Esophagus squamous epithelium (tissue), 5 donors: ENCODE measurements at regions not wholly inside any gene's neighbourhood (a gene's known extent, or its start where the extent isn't known, plus 50 kb on each side); places are given as distances from the start of the nearest gene placed in this dataset.
A peak's percentile ranks its signal among the peaks of the same experiment; 100 is the strongest.

ENCODE experiments used
- DNase-seq: peaks from one replicate; lab custom pipeline; 2025; lab: John Stamatoyannopoulos, UW
- H3K27ac ChIP-seq, 4 donors: fragments of 200-600 bp; sonication (generic); one replicate each; pipeline ENCODE4 v1.5.1; 2016 to 2019; ENCODE audit warnings: mild to moderate bottlenecking in 1 of 4
- H3K27me3 ChIP-seq, 4 donors: fragments of 200-600 bp; sonication (generic); 1 replicate in 3 of 4; 2 replicates in 1 of 4; pipeline versions ENCODE4 v1.5.1 to v1.6.0; 2017 to 2021; ENCODE audit warnings: antibody characterized with exemption in 1 of 4
- H3K36me3 ChIP-seq, 3 donors: fragments of 200-600 bp; sonication (generic); one replicate each; pipeline ENCODE4 v1.5.1; 2016 to 2019
- H3K4me1 ChIP-seq, 3 donors: fragments of 200-600 bp; sonication (generic); one replicate each; pipeline ENCODE4 v1.5.1; 2017 to 2019
- H3K4me3 ChIP-seq, 4 donors: fragments of 200-600 bp; sonication (generic); 1 replicate in 3 of 4; 2 replicates in 1 of 4; pipeline ENCODE4 v1.5.1; 2016 to 2019; ENCODE audit warnings: mild to moderate bottlenecking in 2 of 4, moderate library complexity in 1 of 4
- H3K9me3 ChIP-seq, 3 donors: fragments of 200-600 bp; sonication (generic); one replicate each; pipeline ENCODE4 v1.5.1; 2016 to 2019
- POLR2A ChIP-seq, 4 donors: fragments of 450-650 bp; IDR thresholded peaks; one replicate each; pipeline ENCODE4 v1.6.1; 2017; ENCODE audit warnings: antibody characterized with exemption in 4 of 4, mild to moderate bottlenecking in 4 of 4, moderate library complexity in 3 of 4
- WGBS, 2 donors: methylation state at CpG; one replicate each; pipeline ENCODE4 v1.1.5; 2018; 5-methylcytosine and 5-hydroxymethylcytosine counted together
- intact Hi-C: fragments of 100-400 bp; cut with DNase I; formaldehyde crosslinking; loops from one replicate; pipeline ENCODE4 v1.15.0; 2022
- TF ChIP-seq, protein P1 (sequence below), 6 experiments: fragments of 450-650 bp in 4 of 6; fragments of 200-600 bp in 2 of 6; sonication (generic) in 2 of 6; IDR thresholded peaks; one replicate each; pipeline ENCODE4 v1.5.1; 2016 to 2019; ENCODE audit warnings: antibody characterized with exemption in 6 of 6, mild to moderate bottlenecking in 4 of 6, moderate library complexity in 4 of 6
- donor health status: DM: yes; HTN: yes; CAD: no.

DNA sequence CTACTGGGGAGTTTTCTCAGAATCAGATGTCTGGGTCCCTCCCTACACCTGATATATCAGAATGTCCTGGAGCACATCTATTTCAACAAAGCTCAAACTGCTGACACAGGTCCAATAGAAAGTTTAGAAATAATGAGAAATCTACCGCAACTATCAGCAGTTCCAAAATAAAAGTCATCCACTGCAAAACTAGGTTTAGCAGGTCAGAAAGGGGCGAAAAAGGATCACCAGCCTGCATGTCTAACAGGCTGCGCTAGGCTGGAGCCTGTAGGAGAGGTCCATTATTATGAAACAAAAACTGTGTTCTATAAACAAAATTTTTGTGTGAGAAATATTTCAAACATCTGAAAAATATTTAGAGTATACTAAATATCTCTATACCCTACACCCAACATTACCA, 84.1 kb upstream of the RNF38 start:
- TF ChIP-seq POLR2A (IDR thresholded peaks at IDR 0.05): no peak
- TF ChIP-seq, protein P1, sequence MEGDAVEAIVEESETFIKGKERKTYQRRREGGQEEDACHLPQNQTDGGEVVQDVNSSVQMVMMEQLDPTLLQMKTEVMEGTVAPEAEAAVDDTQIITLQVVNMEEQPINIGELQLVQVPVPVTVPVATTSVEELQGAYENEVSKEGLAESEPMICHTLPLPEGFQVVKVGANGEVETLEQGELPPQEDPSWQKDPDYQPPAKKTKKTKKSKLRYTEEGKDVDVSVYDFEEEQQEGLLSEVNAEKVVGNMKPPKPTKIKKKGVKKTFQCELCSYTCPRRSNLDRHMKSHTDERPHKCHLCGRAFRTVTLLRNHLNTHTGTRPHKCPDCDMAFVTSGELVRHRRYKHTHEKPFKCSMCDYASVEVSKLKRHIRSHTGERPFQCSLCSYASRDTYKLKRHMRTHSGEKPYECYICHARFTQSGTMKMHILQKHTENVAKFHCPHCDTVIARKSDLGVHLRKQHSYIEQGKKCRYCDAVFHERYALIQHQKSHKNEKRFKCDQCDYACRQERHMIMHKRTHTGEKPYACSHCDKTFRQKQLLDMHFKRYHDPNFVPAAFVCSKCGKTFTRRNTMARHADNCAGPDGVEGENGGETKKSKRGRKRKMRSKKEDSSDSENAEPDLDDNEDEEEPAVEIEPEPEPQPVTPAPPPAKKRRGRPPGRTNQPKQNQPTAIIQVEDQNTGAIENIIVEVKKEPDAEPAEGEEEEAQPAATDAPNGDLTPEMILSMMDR (IDR thresholded peaks at IDR 0.05): no peak
- H3K9me3 ChIP-seq: no peaks in the 10 kb centered on the region
- H3K4me3 ChIP-seq: no peak overlapping the region
- no peaks in the 10 kb centered on the region for H3K27me3 ChIP-seq
- H3K4me1 ChIP-seq: peaks cover 13 to 58% (median 15%) of the 10 kb centered on the region in 3 donors
- intact Hi-C loops: no loop called here
- WGBS, 2 donors: 91 to 95% methylated on average over 3 of the region's 3 CpGs
- no peak for DNase-seq
- peaks cover 0 to 8% (median 0%) of the 10 kb centered on the region in 3 donors for H3K36me3 ChIP-seq
- H3K27ac ChIP-seq: no peak overlapping the region

GRCh38 chr9:36479101-36479500, 79.0 kb upstream of the RNF38 start:
- Histone ChIP-seq H3K9me3 (no peaks in the 10 kb centered on the region), H3K27me3 (no peaks in the 10 kb centered on the region), H3K4me1 (peaks cover 0 to 21% (median 0%) of the 10 kb centered on the region in 3 donors), H3K4me3 (no peak overlapping the region), H3K27ac (no peak overlapping the region), H3K36me3 (peaks cover 0 to 8% (median 0%) of the 10 kb centered on the region in 3 donors)
- WGBS, 2 donors: 54 to 75% methylated on average over 4 of the region's 4 CpGs
- TF ChIP-seq, protein P1 (IDR thresholded peaks at IDR 0.05): no peak
- TF ChIP-seq POLR2A (IDR thresholded peaks at IDR 0.05): no peak
- intact Hi-C loops: no loop called here
- DNase-seq: no peak

DNA sequence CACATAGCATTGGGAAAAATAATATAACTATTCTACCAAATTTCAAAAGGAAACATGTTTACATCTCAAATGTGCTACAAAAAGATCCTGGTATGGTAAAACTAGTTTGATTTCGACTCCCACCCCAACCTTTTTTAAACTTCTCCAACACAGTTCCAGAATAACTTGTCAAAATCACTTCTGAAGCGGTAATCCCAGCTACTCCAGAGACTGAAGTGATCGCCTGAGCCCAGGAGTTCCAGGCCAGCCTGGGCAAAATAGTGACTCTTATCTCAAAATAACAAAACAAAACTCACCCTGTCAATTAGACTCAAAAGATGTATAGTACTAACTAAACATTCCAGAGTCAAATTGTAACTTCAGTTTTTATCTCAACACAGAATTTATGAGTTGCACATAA, 71.3 kb upstream of the RNF38 start:
- Histone ChIP-seq H3K36me3 (no peaks in the 10 kb centered on the region), H3K4me1 (peaks cover 7 to 25% (median 17%) of the 10 kb centered on the region in 3 donors), H3K9me3 (no peaks in the 10 kb centered on the region), H3K27ac (peak overlapping the region; percentile 68 to 84 (median 80)), H3K27me3 (no peaks in the 10 kb centered on the region), H3K4me3 (peak overlapping the region in 3 of 4 donors; percentile 30 to 59 (median 34))
- no peak for DNase-seq
- TF ChIP-seq, protein P1 (IDR thresholded peaks at IDR 0.05): no peak
- no peak for TF ChIP-seq POLR2A (IDR thresholded peaks at IDR 0.05)
- intact Hi-C loops: no loop called here
- WGBS, 2 donors: 42 to 52% methylated on average over 3 of the region's 3 CpGs

DNA sequence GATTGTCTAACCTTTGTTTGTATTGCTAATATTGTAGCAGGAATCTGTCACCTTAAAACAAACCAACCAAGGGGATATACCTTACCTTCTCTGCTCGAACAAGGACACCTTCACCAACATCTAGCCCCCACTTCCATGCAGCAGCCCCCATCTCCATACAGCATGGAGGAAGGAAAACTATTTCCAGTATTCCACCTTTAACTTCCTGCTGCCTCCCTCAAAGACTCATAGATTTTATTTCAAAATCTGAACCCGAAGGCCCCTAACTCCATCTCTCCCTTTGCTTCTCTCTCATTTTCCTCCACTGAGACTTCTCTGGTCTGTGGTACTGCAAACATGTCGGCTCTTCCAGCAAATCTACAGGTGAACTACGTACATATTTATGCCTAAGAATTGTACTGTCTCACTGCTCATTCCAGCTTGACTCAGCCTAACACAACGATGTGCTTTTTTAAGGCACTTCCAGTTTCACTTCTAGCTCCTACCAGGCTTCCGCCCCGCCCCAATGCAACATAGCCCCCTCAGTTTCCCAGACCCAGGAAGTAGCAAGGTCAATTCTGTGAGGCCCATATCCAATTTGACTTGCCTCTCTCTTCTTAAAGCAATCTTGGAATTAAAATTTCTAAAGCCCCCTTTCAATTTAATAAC, 70.7 kb upstream of the RNF38 start:
- Histone ChIP-seq H3K9me3 (no peaks in the 10 kb centered on the region), H3K27me3 (no peaks in the 10 kb centered on the region), H3K4me1 (peaks cover 7 to 25% (median 17%) of the 10 kb centered on the region in 3 donors), H3K27ac (peak overlapping the region; percentile 68 to 84 (median 80)), H3K36me3 (no peaks in the 10 kb centered on the region), H3K4me3 (peak overlapping the region; percentile 7 to 59 (median 32))
- intact Hi-C loops: no loop called here
- TF ChIP-seq, protein P1 (IDR thresholded peaks at IDR 0.05): no peak
- TF ChIP-seq POLR2A (IDR thresholded peaks at IDR 0.05): no peak
- WGBS, 2 donors: 6 to 11% methylated on average over 7 of the region's 7 CpGs
- no peak for DNase-seq

- no peak overlapping the region for H3K4me3 ChIP-seq
- H3K36me3 ChIP-seq: peaks cover 0 to under 1% (median 0%) of the 10 kb centered on the region in 3 donors
- peaks cover 0 to 12% (median 10%) of the 10 kb centered on the region in 3 donors for H3K4me1 ChIP-seq
- no peak overlapping the region for H3K27ac ChIP-seq
- no peaks in the 10 kb centered on the region for H3K9me3 ChIP-seq
- TF ChIP-seq, protein P1 (IDR thresholded peaks at IDR 0.05): no peak
- no peak for TF ChIP-seq POLR2A (IDR thresholded peaks at IDR 0.05)
- 74 to 86% methylated on average over 2 of the region's 2 CpGs for WGBS, 2 donors
- intact Hi-C loops: no loop called here
- no peaks in the 10 kb centered on the region for H3K27me3 ChIP-seq
- no peak for DNase-seq
These were observed 63.4 kb upstream of the RNF38 start for GRCh38 chr9:36463467-36463866.
